ENCODE measurements at regions not wholly inside any gene's neighbourhood (a gene's known extent, or its start where the extent isn't known, plus 50 kb on each side); places are given as distances from the start of the nearest gene placed in this dataset.

DNA sequence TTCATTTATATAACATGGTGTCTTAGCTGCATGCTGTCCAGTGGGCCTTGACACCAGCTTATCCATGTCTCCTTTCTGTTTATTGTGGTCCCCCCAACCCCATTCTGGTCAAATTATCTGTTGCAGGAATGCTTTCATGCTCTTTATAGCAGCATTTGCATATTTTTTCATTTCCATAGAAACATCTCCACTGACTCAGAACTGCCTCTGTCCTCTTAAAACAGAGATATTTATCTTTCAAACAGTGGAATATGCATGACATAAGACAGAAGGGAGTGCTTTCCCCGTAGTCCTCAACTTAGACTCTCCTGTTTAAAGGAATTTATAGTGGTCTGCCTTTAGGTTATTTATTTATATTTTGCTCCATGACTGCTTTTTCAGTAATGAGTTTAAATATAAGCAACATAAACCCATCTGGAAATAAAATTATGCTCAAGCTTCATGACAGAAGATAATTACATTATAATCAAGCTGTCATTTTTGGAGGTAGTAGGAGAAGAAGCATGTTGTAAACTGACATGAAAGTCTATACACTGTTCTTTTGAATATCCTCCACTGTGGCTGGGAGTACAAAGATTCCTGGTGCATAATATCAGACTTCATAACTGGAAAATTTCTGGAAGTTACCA lies 179.5 kb upstream of the CD96 start:
- Histone ChIP-seq H3K9ac (ENCODE audit: control insufficient read depth, extremely low read depth, insufficient read depth, low read length) (no peak overlapping the region), H3K27ac (ENCODE audit: control insufficient read depth, insufficient read depth, low read length) (no peak overlapping the region), H3K9me3 (ENCODE audit: control insufficient read depth, low read depth, low read length) (no peaks in the 10 kb centered on the region), H3K36me3 (ENCODE audit: control insufficient read depth in 2 of 2, extremely low read depth in 1 of 2, insufficient read depth in 2 of 2, low read length in 2 of 2) (no peaks in the 10 kb centered on the region), H4K20me1 (ENCODE audit: control insufficient read depth, extremely low read depth, insufficient read depth, low read length) (no peaks in the 10 kb centered on the region), H3K4me3 (ENCODE audit: control insufficient read depth in 2 of 3, extremely low read depth in 1 of 3, insufficient read depth in 2 of 3, low read depth in 1 of 3, low read length in 3 of 3) (no peak overlapping the region), H2AFZ (ENCODE audit: control insufficient read depth, low read length) (no peak overlapping the region), H3K9me1 (ENCODE audit: control insufficient read depth, extremely low read depth, insufficient read depth, low read length) (no peaks in the 10 kb centered on the region), H3K27me3 (ENCODE audit: control insufficient read depth, extremely low read depth, insufficient read depth, low read length) (no peaks in the 10 kb centered on the region), H3K4me1 (ENCODE audit: control insufficient read depth, extremely low read depth, insufficient read depth, low read length) (no peaks in the 10 kb centered on the region), H3K79me2 (ENCODE audit: control insufficient read depth, insufficient read depth, low read length) (no peaks in the 10 kb centered on the region), H3K4me2 (ENCODE audit: control insufficient read depth, extremely low read depth, insufficient read depth, low read depth, low read length) (no peak overlapping the region)
- FAIRE-seq (no peak), DNase-seq (ENCODE audit: low read depth, low spot score) (no peak)
- dilution Hi-C loops (cut with MboI; ENCODE audit: extremely low pct_ligation_motif_present, low sequenced_read_pairs): no loop called here
- no peak for TF ChIP-seq EZH2 (IDR thresholded peaks at IDR 0.05; ENCODE audit: low read length)
- TF ChIP-seq, protein P1, sequence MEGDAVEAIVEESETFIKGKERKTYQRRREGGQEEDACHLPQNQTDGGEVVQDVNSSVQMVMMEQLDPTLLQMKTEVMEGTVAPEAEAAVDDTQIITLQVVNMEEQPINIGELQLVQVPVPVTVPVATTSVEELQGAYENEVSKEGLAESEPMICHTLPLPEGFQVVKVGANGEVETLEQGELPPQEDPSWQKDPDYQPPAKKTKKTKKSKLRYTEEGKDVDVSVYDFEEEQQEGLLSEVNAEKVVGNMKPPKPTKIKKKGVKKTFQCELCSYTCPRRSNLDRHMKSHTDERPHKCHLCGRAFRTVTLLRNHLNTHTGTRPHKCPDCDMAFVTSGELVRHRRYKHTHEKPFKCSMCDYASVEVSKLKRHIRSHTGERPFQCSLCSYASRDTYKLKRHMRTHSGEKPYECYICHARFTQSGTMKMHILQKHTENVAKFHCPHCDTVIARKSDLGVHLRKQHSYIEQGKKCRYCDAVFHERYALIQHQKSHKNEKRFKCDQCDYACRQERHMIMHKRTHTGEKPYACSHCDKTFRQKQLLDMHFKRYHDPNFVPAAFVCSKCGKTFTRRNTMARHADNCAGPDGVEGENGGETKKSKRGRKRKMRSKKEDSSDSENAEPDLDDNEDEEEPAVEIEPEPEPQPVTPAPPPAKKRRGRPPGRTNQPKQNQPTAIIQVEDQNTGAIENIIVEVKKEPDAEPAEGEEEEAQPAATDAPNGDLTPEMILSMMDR (optimal IDR thresholded peaks at IDR 0.05 in 1 of 3, IDR thresholded peaks at IDR 0.05 in 1 of 3, conservative IDR thresholded peaks at IDR 0.05 in 1 of 3; ENCODE audit: extremely low read depth in 1 of 3, insufficient read depth in 2 of 3, low read length in 3 of 3): no peak

DNA sequence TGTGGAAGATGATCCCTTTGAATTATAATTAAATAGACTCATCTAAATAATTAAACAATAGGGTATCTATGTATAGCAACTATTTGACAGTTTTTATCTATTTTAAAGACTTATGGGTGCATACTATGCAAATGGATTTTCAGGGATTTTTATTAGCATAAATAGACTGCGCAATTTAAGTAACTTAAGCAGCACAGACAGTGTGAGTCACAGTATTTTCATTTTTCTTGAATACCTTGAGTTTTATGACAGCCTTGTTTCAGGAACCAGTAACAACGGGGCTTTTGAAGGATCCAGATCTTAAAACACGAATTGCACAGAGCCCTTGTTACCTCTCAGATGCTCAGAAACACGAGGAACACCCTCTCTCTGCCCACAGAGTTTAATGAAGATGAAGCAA lies 175.5 kb upstream of the CD96 start:
- no peaks in the 10 kb centered on the region for H3K36me3 ChIP-seq (ENCODE audit: control insufficient read depth in 2 of 2, extremely low read depth in 1 of 2, insufficient read depth in 2 of 2, low read length in 2 of 2)
- H3K79me2 ChIP-seq (ENCODE audit: control insufficient read depth, insufficient read depth, low read length): no peaks in the 10 kb centered on the region
- H3K4me3 ChIP-seq (ENCODE audit: control insufficient read depth in 2 of 3, extremely low read depth in 1 of 3, insufficient read depth in 2 of 3, low read depth in 1 of 3, low read length in 3 of 3): no peak overlapping the region
- H3K9me3 ChIP-seq (ENCODE audit: control insufficient read depth, low read depth, low read length): no peaks in the 10 kb centered on the region
- H4K20me1 ChIP-seq (ENCODE audit: control insufficient read depth, extremely low read depth, insufficient read depth, low read length): no peaks in the 10 kb centered on the region
- H3K9me1 ChIP-seq (ENCODE audit: control insufficient read depth, extremely low read depth, insufficient read depth, low read length): no peaks in the 10 kb centered on the region
- no peak overlapping the region for H3K4me2 ChIP-seq (ENCODE audit: control insufficient read depth, extremely low read depth, insufficient read depth, low read depth, low read length)
- dilution Hi-C loops (cut with MboI; ENCODE audit: extremely low pct_ligation_motif_present, low sequenced_read_pairs): no loop called here
- no peak overlapping the region for H2AFZ ChIP-seq (ENCODE audit: control insufficient read depth, low read length)
- H3K9ac ChIP-seq (ENCODE audit: control insufficient read depth, extremely low read depth, insufficient read depth, low read length): no peak overlapping the region
- no peak overlapping the region for H3K27ac ChIP-seq (ENCODE audit: control insufficient read depth, insufficient read depth, low read length)
- no peak for DNase-seq (ENCODE audit: low read depth, low spot score)
- TF ChIP-seq, protein P1 (optimal IDR thresholded peaks at IDR 0.05 in 1 of 3, IDR thresholded peaks at IDR 0.05 in 1 of 3, conservative IDR thresholded peaks at IDR 0.05 in 1 of 3; ENCODE audit: extremely low read depth in 1 of 3, insufficient read depth in 2 of 3, low read length in 3 of 3): no peak
- TF ChIP-seq EZH2 (IDR thresholded peaks at IDR 0.05; ENCODE audit: low read length): no peak
- no peak for FAIRE-seq
- no peaks in the 10 kb centered on the region for H3K4me1 ChIP-seq (ENCODE audit: control insufficient read depth, extremely low read depth, insufficient read depth, low read length)
- H3K27me3 ChIP-seq (ENCODE audit: control insufficient read depth, extremely low read depth, insufficient read depth, low read length): no peaks in the 10 kb centered on the region
